Right lobe of liver (tissue), 4 donors: ENCODE measurements at regions not wholly inside any gene's neighbourhood (a gene's known extent, or its start where the extent isn't known, plus 50 kb on each side); places are given as distances from the start of the nearest gene placed in this dataset.

Experiments
- POLR2A ChIP-seq: fragments of 450-650 bp; IDR thresholded peaks from one replicate; pipeline ENCODE4 v1.6.1; 2017; ENCODE audit warnings: antibody characterized with exemption, mild to moderate bottlenecking
- TF ChIP-seq, protein P1 (sequence below), 4 donors: fragments of 200-600 bp in 3 of 4; fragments of 450-650 bp in 1 of 4; IDR thresholded peaks; one replicate each; pipeline versions ENCODE4 v1.5.1 to v1.8.0; 2016 to 2022; ENCODE audit warnings: antibody characterized with exemption in 4 of 4, mild to moderate bottlenecking in 2 of 4
- donor health status: DM: no; HTN: no; CAD: no.
- donor health status: DM: no; HTN: no; CAD: no.
- donor health status: DM: no; HTN: yes; CAD: no.

DNA sequence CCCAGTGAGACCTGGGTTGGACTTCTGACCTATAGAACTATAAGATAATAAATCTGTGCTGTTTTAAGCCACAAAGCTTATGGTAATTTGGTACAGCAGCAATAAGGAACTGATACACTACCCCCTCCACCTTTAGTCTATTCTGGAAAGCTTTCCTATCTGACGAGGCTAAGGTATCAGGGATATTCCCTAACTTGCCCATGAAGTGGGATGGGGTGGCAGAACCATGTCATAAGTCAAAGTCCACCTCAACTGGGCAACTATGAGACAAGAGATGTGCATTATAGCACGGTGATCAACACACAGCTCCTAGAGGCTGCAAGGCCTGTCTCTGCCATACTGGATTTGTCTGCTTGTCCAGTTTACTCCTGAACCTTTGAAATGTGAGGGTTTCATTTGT lies 146.8 kb upstream of the RAD23B start:
- TF ChIP-seq, protein P1, sequence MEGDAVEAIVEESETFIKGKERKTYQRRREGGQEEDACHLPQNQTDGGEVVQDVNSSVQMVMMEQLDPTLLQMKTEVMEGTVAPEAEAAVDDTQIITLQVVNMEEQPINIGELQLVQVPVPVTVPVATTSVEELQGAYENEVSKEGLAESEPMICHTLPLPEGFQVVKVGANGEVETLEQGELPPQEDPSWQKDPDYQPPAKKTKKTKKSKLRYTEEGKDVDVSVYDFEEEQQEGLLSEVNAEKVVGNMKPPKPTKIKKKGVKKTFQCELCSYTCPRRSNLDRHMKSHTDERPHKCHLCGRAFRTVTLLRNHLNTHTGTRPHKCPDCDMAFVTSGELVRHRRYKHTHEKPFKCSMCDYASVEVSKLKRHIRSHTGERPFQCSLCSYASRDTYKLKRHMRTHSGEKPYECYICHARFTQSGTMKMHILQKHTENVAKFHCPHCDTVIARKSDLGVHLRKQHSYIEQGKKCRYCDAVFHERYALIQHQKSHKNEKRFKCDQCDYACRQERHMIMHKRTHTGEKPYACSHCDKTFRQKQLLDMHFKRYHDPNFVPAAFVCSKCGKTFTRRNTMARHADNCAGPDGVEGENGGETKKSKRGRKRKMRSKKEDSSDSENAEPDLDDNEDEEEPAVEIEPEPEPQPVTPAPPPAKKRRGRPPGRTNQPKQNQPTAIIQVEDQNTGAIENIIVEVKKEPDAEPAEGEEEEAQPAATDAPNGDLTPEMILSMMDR (IDR thresholded peaks at IDR 0.05), result no peak
- no peak for TF ChIP-seq POLR2A
